ENCODE measurements at regions not wholly inside any gene's neighbourhood (a gene's known extent, or its start where the extent isn't known, plus 50 kb on each side); places are given as distances from the start of the nearest gene placed in this dataset.
"Not testable (repeated sequence)": the region's sequence is repeated elsewhere in the genome, so short reads cannot be mapped to it uniquely, and the experiment has no call there.

DNA sequence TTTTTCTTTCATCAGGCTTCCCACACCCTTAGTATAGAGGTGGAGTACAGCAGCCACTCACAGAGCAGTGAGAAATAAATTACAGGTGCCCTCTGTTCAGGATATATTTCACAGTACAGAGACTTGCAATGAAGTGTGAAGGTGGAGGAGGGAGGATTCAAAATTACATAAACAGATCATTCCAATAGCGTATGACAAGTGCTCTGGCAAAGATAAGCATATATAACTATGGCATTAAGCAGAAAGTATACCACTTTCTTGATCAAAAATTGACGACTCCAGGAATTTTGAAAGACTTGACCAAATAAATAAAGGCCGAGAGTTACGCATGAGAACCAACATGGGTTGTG, 108.7 kb downstream of the GPX5 start:
- Histone ChIP-seq H3K4me1 (no peaks in the 10 kb centered on the region), H3K27ac (no peak overlapping the region), H3K9me3 (no peaks in the 10 kb centered on the region), H3K4me3 (no peak overlapping the region), H3K27me3 (peaks cover 0 to 3% of the 10 kb centered on the region in 2 donors), H3K36me3 (no peaks in the 10 kb centered on the region)
- no peak for TF ChIP-seq POLR2A (IDR thresholded peaks at IDR 0.05)
- no peak for DNase-seq

DNA sequence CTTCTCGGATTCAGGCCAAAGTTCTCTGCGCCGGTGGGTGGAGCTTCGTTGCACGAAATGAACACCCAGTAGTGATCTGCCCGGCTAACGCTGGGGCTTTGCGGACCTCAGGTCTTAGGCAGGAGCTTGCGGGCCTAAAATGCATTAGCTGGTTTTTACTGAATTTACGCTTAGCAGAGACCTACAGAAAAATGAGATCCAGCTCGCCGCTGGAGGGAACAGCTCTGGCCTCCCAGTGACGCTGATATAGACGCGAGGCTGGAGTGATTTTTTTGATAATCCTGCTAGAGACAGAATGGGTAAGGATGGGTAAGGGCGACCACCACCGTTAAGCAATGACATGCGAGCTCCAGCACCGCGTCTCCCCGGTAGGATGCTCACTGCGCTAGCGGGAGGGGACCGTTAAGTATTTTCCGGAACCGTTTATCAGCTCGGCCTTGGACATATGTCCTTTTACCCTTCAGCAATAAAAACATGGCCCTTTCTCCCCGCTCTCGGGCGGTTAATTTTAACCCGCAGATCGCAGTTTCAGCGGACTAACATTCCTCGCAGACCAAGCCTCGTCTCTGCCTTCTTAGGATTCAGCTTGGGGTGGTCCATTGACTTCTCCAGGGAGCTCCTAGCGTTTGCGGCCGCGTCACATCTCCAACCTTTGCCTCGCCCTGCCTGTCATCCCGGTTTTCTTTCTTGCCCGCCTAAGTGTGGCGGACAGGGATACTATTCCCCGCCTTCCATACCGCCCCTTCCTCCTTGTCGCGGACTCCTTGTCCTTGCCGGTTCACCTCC, 109.3 kb downstream of the GPX5 start:
- H3K9me3 ChIP-seq: no peaks in the 10 kb centered on the region
- TF ChIP-seq POLR2A (IDR thresholded peaks at IDR 0.05): no peak
- TF ChIP-seq, protein P1, sequence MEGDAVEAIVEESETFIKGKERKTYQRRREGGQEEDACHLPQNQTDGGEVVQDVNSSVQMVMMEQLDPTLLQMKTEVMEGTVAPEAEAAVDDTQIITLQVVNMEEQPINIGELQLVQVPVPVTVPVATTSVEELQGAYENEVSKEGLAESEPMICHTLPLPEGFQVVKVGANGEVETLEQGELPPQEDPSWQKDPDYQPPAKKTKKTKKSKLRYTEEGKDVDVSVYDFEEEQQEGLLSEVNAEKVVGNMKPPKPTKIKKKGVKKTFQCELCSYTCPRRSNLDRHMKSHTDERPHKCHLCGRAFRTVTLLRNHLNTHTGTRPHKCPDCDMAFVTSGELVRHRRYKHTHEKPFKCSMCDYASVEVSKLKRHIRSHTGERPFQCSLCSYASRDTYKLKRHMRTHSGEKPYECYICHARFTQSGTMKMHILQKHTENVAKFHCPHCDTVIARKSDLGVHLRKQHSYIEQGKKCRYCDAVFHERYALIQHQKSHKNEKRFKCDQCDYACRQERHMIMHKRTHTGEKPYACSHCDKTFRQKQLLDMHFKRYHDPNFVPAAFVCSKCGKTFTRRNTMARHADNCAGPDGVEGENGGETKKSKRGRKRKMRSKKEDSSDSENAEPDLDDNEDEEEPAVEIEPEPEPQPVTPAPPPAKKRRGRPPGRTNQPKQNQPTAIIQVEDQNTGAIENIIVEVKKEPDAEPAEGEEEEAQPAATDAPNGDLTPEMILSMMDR (IDR thresholded peaks at IDR 0.05): no peak
- no peaks in the 10 kb centered on the region for H3K36me3 ChIP-seq
- DNase-seq: no peak
- peaks cover 0 to 3% of the 10 kb centered on the region in 2 donors for H3K27me3 ChIP-seq
- no peak overlapping the region for H3K27ac ChIP-seq
- no peaks in the 10 kb centered on the region for H3K4me1 ChIP-seq
- no peak overlapping the region for H3K4me3 ChIP-seq

DNA sequence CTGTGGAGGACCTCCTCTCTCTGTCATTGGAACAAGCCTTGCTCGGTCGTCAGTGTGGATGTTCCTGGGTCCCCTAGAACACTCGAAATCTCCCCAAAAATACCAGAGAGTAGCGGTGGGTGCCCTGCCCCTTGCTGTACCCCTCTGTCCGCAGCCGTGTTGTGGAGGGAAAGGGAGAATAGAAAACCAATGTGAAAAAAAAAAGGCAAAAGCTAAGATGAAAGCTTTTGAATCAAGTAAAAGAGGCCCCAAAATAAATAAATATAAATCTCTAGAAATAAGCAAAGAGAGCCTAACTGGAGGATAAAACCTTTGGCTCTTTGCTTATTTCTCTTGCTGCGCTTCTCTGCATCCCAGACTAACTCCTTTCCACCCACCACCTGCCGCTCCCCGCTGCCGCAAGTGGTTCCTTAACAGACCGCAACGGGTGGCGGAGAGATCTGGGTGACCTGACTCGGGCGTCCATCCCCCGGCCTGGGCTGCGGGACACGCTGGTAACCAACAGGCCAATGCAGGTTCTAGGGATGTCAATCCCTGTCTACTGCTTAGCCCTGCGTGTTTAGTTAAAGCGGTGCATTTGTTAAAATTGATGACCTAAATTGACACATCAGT, 110.0 kb downstream of the GPX5 start:
- no peak for DNase-seq
- Histone ChIP-seq H3K27ac (no peak overlapping the region), H3K36me3 (no peaks in the 10 kb centered on the region), H3K4me1 (no peaks in the 10 kb centered on the region), H3K4me3 (no peak overlapping the region), H3K27me3 (peaks cover 0 to 3% of the 10 kb centered on the region in 2 donors), H3K9me3 (no peaks in the 10 kb centered on the region)
- TF ChIP-seq, protein P1 (IDR thresholded peaks at IDR 0.05): no peak
- no peak for TF ChIP-seq POLR2A (IDR thresholded peaks at IDR 0.05)

DNA sequence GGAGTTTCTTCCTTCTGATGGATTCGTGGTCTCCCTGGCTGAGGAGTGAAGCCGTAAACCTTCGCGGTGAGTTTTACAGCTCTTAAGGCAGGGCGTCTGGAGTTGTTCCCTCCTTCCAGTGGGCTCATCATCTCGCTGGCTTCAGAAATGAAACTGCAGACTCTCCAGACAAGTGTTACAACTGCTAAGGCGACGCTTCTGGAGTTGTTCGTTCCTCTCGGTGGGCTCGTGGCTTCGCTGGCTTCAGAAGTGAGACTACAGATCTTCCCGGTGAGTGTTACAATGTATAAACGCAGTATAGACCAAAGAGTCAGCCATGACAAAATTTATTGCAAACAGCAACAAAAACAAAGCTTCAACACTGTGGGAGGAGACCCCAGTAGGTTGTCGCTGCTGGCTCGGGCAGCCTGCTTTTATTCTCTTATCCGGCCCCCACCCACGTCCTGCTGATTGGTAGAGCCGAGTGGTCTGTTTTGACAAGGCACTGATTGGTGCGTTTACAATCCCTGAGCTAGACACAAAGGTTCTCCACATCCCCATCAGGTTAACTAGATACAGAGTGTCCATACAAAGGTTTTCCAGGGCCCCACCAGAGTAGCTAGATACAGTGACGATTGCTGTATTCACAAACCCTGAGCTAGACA, 113.2 kb downstream of the GPX5 start:
- TF ChIP-seq, protein P1 (IDR thresholded peaks at IDR 0.05): no peak
- TF ChIP-seq POLR2A (IDR thresholded peaks at IDR 0.05): no peak
- no peak for DNase-seq
- Histone ChIP-seq H3K9me3 (no peaks in the 10 kb centered on the region), H3K4me1 (no peaks in the 10 kb centered on the region), H3K27me3 (peaks cover 0 to 3% of the 10 kb centered on the region in 2 donors), H3K36me3 (no peaks in the 10 kb centered on the region), H3K4me3 (no peak overlapping the region), H3K27ac (no peak overlapping the region)

DNA sequence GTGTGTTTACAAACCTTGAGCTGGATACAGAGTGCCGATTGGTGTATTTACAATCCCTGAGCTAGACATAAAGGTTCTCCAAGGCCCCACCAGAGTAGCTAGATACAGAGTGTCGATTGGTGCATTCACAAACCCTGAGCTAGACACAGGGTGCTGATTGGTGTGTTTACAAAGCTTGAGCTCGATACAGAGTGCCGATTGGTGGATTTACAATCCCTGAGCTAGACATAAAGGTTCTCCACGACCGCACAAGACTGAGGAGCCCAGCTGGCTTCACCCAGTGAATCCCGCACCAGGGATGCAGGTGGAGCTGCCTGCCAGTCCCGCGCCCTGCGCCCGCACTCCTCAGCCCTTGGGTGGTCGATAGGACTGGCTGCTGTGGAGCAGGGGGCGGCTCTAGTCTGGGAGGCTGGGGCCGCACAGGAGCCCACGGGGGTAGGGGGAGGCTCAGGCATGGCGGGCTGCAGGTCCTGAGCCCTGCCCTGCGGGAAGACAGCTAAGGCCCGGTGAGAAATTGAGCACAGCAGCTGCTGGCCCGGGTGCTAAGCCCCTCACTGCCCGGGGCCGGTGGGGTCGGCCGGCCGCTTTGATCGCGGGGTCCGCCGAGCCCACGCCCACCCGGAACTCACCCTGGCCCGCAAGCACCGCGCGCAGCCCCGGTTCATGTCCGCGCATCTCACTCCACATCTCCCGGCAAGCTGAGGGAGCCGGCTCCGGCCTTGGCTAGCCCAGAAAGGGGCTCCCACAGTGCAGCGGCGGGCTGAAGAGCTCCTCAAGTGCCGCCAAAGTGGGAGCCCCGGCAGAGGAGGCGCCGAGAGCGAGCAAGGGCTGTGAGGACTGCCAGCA, 114.0 kb downstream of the GPX5 start:
- not testable (repeated sequence) for H3K27ac ChIP-seq, H3K27me3 ChIP-seq

DNA sequence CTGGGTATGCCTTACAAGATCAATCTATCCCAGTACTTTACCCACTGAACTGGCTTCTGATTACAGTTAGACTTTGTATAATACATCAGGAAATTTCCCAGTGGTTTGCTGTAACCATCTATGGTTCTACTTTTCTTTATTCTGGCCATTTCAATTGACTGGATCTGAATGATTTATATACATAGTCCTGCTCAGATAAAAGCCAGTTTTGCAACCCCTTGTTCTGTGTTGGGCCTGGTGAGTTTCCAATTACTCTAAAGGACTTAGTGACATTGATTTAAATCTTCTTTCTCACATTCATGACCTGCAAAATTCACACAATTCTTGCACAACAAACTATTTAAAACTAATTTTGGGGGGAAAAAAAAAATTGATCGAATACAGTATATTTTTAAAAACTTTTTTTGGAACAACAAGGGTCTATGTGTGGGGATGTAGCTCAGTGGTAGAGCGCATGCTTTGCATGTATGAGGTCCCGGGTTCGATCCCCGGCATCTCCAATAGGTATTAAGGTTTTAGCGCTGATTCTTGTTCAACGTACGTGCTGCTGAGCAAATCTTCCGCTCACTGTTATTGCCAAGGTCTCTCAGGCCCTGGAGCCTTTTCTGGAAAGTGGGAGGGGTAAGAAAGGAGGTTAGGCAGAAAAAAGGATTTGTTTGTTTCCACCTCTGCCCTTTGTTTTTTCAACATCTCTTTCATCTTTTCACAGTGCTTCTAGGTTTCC, 117.5 kb downstream of the GPX5 start:
- H3K4me1 ChIP-seq: no peaks in the 10 kb centered on the region
- no peak for TF ChIP-seq POLR2A (IDR thresholded peaks at IDR 0.05)
- TF ChIP-seq, protein P1 (IDR thresholded peaks at IDR 0.05): no peak

More for the DNA sequence above, 114.0 kb downstream of the GPX5 start:
- not testable (repeated sequence) for DNase-seq, H3K4me3 ChIP-seq, H3K4me1 ChIP-seq, H3K9me3 ChIP-seq, H3K36me3 ChIP-seq

More for the DNA sequence above, 117.5 kb downstream of the GPX5 start:
- no peaks in the 10 kb centered on the region for H3K27me3 ChIP-seq
- no peaks in the 10 kb centered on the region for H3K36me3 ChIP-seq
- H3K4me3 ChIP-seq: no peak overlapping the region
- DNase-seq: no peak
- H3K27ac ChIP-seq: no peak overlapping the region
- H3K9me3 ChIP-seq: no peaks in the 10 kb centered on the region
